ENCODE measurements at regions not wholly inside any gene's neighbourhood (a gene's known extent, or its start where the extent isn't known, plus 50 kb on each side); places are given as distances from the start of the nearest gene placed in this dataset.

- no peak for TF ChIP-seq CTCF (IDR thresholded peaks at IDR 0.05)
- no peak for TF ChIP-seq POLR2A (IDR thresholded peaks at IDR 0.05)
Observed at GRCh38 chr12:18797604-18798003, 59.7 kb downstream of the CAPZA3 start.
